OCI-LY3 (cell line): ENCODE measurements at regions not wholly inside any gene's neighbourhood (a gene's known extent, or its start where the extent isn't known, plus 50 kb on each side); places are given as distances from the start of the nearest gene placed in this dataset.

Experiments
- H2AFZ ChIP-seq: fragments of 200-600, 300-600 bp; shearing (Covaris generic); 2 replicates; pipeline ENCODE4 v1.6.0; 2014; ENCODE audit warnings: antibody characterized with exemption, low read depth, low read length
- H3K27ac ChIP-seq: fragments of 200-600, 300-600 bp; sonication (generic); 2 replicates; pipeline ENCODE4 v1.5.1; 2014; ENCODE audit warnings: mild to moderate bottlenecking, low read length, moderate library complexity, mixed read lengths
- H3K27me3 ChIP-seq: fragments of 200-600, 300-600 bp; sonication (generic); 2 replicates; pipeline ENCODE4 v1.6.1; 2014; ENCODE audit warnings: low read depth, low read length, mixed read lengths
- H3K36me3 ChIP-seq: fragments of 200-600, 300-600 bp; sonication (generic); replicated peaks from 2 replicates; pipeline ENCODE3; 2014; ENCODE audit warnings: low read depth, low read length, mixed read lengths
- H3K4me1 ChIP-seq: fragments of 300-600, 200-600 bp; sonication (generic); 2 replicates; pipeline ENCODE4 v1.6.1; 2014; ENCODE audit warnings: low read length, mixed read lengths
- H3K4me2 ChIP-seq: fragments of 200-600, 300-600 bp; sonication (generic); 2 replicates; pipeline ENCODE4 v1.6.1; 2014; ENCODE audit warnings: low read length, mixed read lengths
- H3K4me3 ChIP-seq: fragments of 300-600, 200-600 bp; sonication (generic); 2 replicates; pipeline ENCODE4 v1.5.1; 2014; ENCODE audit warnings: antibody characterized with exemption, mild to moderate bottlenecking, low read length, moderate library complexity
- H3K79me2 ChIP-seq: fragments of 300-600, 200-600 bp; shearing (Covaris generic); 2 replicates; pipeline ENCODE4 v1.6.1; 2014; ENCODE audit warnings: mild to moderate bottlenecking, low read length, mixed read lengths
- H3K9ac ChIP-seq: fragments of 300-600, 200-600 bp; shearing (Covaris generic); 2 replicates; pipeline ENCODE4 v1.6.0; 2014; ENCODE audit warnings: mild to moderate bottlenecking, low read length, moderate library complexity
- H3K9me3 ChIP-seq: fragments of 200-600, 300-600 bp; shearing (Covaris generic); 2 replicates; pipeline ENCODE4 v1.6.1; 2014; ENCODE audit warnings: low read length, mixed read lengths; ENCODE audit not compliant: insufficient read depth
- H4K20me1 ChIP-seq: fragments of 200-600, 300-600 bp; sonication (generic); 2 replicates; pipeline ENCODE4 v1.6.1; 2016; ENCODE audit warnings: low read length, mixed read lengths; ENCODE audit not compliant: insufficient read depth
- EZH2phosphoT487 ChIP-seq: fragments of 200-600 bp; shearing (Covaris generic); IDR thresholded peaks from 2 replicates; pipeline ENCODE4 v1.6.1; 2018; ENCODE audit warnings: antibody characterized with exemption, mixed run types, low read depth
- TF ChIP-seq, protein P1 (sequence below): fragments of 200-600, 300-600 bp; sonication (generic); IDR thresholded peaks from 2 replicates; pipeline ENCODE4 v1.5.1; 2014; ENCODE audit warnings: antibody characterized with exemption, low read length, low read depth

DNA sequence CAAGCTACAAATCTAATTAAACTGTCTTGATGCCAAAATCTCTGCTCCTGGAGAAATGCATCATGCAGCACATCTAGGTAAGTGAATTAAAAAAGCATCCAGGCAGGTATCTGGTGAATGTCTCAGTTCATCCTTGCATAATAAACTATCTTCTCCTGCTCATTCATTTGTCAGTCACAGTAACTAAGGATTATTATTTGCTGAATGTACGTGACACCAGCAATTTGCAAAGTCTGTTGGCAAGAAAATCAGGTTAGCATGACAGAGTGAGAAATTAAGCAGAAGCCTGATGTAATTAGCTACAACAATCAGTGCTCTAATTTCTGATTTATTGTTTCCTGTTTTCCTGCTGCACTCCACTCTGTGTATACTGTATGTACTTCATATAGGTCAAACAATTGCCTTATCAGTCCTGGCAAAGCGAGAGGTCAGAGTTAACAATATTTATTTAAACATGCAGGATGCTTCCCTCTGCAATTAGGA, 213.6 kb downstream of the FBXO8 start:
- no peak overlapping the region for H3K9ac ChIP-seq
- H2AFZ ChIP-seq: no peak overlapping the region
- H3K27ac ChIP-seq: no peak overlapping the region
- H3K4me2 ChIP-seq: no peak overlapping the region
- H3K36me3 ChIP-seq: no peaks in the 10 kb centered on the region
- H3K79me2 ChIP-seq: no peaks in the 10 kb centered on the region
- H3K4me1 ChIP-seq: no peaks in the 10 kb centered on the region
- no peaks in the 10 kb centered on the region for H3K27me3 ChIP-seq
- no peak overlapping the region for H3K4me3 ChIP-seq
- no peak for TF ChIP-seq EZH2phosphoT487
- TF ChIP-seq, protein P1, sequence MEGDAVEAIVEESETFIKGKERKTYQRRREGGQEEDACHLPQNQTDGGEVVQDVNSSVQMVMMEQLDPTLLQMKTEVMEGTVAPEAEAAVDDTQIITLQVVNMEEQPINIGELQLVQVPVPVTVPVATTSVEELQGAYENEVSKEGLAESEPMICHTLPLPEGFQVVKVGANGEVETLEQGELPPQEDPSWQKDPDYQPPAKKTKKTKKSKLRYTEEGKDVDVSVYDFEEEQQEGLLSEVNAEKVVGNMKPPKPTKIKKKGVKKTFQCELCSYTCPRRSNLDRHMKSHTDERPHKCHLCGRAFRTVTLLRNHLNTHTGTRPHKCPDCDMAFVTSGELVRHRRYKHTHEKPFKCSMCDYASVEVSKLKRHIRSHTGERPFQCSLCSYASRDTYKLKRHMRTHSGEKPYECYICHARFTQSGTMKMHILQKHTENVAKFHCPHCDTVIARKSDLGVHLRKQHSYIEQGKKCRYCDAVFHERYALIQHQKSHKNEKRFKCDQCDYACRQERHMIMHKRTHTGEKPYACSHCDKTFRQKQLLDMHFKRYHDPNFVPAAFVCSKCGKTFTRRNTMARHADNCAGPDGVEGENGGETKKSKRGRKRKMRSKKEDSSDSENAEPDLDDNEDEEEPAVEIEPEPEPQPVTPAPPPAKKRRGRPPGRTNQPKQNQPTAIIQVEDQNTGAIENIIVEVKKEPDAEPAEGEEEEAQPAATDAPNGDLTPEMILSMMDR: no peak
- H3K9me3 ChIP-seq: no peaks in the 10 kb centered on the region
- H4K20me1 ChIP-seq: no peaks in the 10 kb centered on the region

DNA sequence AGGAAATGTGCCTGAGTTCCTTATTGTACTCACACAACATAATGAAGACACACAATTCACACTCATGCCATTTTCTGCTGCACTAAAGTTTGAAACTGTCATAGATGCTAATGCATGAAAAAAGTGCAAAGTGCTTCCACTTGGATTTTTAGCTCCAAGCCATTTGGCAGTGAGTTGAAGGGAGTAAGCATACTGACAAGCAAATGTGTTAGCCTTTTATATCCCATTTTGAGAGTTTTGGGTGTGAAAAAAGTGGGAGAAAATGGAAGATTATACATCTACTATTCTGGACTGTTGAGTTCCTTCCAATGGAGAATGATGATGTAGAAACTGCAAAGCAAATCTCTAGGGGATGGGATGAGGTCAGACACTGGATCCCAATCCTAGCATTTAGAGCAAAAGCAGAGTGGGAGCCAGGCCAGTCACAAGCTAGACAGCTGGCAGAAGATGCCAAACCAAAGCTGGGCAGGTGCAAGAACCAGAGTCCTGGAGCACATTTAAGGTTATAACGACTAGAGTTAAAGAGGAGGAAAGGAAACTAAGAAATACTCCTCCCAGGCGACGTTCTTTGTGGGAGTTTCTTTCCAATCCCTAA, 216.8 kb downstream of the FBXO8 start:
- Histone ChIP-seq H3K36me3 (no peaks in the 10 kb centered on the region), H3K27ac (no peak overlapping the region), H3K4me2 (no peak overlapping the region), H3K9ac (no peak overlapping the region), H3K9me3 (no peaks in the 10 kb centered on the region), H3K79me2 (no peaks in the 10 kb centered on the region), H3K4me3 (no peak overlapping the region), H4K20me1 (no peaks in the 10 kb centered on the region), H3K4me1 (no peaks in the 10 kb centered on the region), H3K27me3 (no peaks in the 10 kb centered on the region), H2AFZ (no peak overlapping the region)
- TF ChIP-seq, protein P1: no peak
- TF ChIP-seq EZH2phosphoT487: no peak

DNA sequence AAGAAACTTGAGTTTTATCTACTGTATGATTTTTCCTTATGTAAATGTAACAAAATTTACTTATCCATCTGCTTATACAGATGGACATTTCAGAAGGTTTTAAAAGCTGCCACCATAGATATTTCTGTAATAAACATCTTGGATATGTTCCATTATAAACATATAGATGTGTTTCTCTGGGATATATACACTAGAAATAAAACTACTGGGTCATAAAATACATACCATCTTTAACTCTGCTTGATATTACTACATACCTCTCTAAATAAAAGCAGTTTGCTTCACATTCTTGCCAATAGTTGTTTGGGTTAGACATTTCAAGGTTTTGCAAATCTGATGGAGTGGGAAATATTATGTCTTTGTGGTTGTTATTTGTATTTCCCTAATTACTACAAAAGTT, 220.6 kb downstream of the FBXO8 start:
- no peak overlapping the region for H3K27ac ChIP-seq
- no peak overlapping the region for H2AFZ ChIP-seq
- no peak overlapping the region for H3K9ac ChIP-seq
- no peak overlapping the region for H3K4me3 ChIP-seq
- peaks cover 2% of the 10 kb centered on the region; the same call in 1 of the 2 replicates for H3K9me3 ChIP-seq
- H3K4me2 ChIP-seq: no peak overlapping the region
- H3K79me2 ChIP-seq: no peaks in the 10 kb centered on the region
- H4K20me1 ChIP-seq: no peaks in the 10 kb centered on the region
- TF ChIP-seq EZH2phosphoT487: no peak
- TF ChIP-seq, protein P1: no peak
- H3K36me3 ChIP-seq: no peaks in the 10 kb centered on the region
- H3K4me1 ChIP-seq: peaks cover 12% of the 10 kb centered on the region
- H3K27me3 ChIP-seq: no peaks in the 10 kb centered on the region

- no peak overlapping the region for H3K9ac ChIP-seq
- H3K27ac ChIP-seq: no peak overlapping the region
- H3K27me3 ChIP-seq: no peaks in the 10 kb centered on the region
- no peaks in the 10 kb centered on the region for H4K20me1 ChIP-seq
- H3K4me1 ChIP-seq: peaks cover 18% of the 10 kb centered on the region
- no peak overlapping the region for H3K4me3 ChIP-seq
- peaks cover 2% of the 10 kb centered on the region; the same call in 1 of the 2 replicates for H3K9me3 ChIP-seq
- no peak overlapping the region for H3K4me2 ChIP-seq
- TF ChIP-seq EZH2phosphoT487: no peak
- TF ChIP-seq, protein P1: no peak
- H3K36me3 ChIP-seq: no peaks in the 10 kb centered on the region
- no peak overlapping the region for H2AFZ ChIP-seq
- no peaks in the 10 kb centered on the region for H3K79me2 ChIP-seq
Measured at GRCh38 chr4:174061026-174061425, 222.4 kb downstream of the FBXO8 start.
